Caco-2 (cell line): ENCODE measurements at regions not wholly inside any gene's neighbourhood (a gene's known extent, or its start where the extent isn't known, plus 50 kb on each side); places are given as distances from the start of the nearest gene placed in this dataset.

Source experiments
- BruUV-seq: library from RNA; stranded (reverse); fragments of 400-500 nt; replicated peaks from 2 replicates; lab custom pipeline; 2021; lab: Mats Ljungman, UMichigan
- CTCF ChIA-PET: fragments of 300-600 bp; sonication (Branson Sonifier 250); formaldehyde crosslinking; loops from one replicate; lab custom pipeline; 2022; ENCODE audit warnings: antibody characterized with exemption; lab: Charles Lee
- POLR2A ChIA-PET: fragments of 300-600 bp; sonication (Branson Sonifier 250); formaldehyde crosslinking; loops from one replicate; lab custom pipeline; 2022; ENCODE audit warnings: antibody characterized with exemption; lab: Charles Lee
- DNase-seq, 2 experiments: peaks; one replicate each; pipeline versions ENCODE4 v3.0.0 to v3.0.0-alpha.2; 2020 to 2022
- H3K27me3 ChIP-seq: replicated peaks from 2 replicates; pipeline ENCODE4 v1.6.0; 2011; ENCODE audit warnings: low read length; ENCODE audit not compliant: control insufficient read depth, insufficient read depth
- H3K36me3 ChIP-seq: 2 replicates; pipeline ENCODE4 v1.5.1; 2011; ENCODE audit warnings: low read length; ENCODE audit not compliant: control insufficient read depth, insufficient read depth
- H3K4me1 ChIP-seq: fragments of 250-450 bp; sonication (Bioruptor Pico); 2 replicates; pipeline ENCODE4 v1.5.1; 2020; ENCODE audit warnings: mild to moderate bottlenecking
- H3K4me3 ChIP-seq: 2 replicates; pipeline ENCODE4 v1.5.1; 2011; ENCODE audit warnings: low read depth, mild to moderate bottlenecking, control low read depth, low read length
- H3K9me3 ChIP-seq: fragments of 250-450 bp; sonication (Bioruptor Pico); 2 replicates; pipeline ENCODE4 v1.5.1; 2020; ENCODE audit warnings: mild to moderate bottlenecking, moderate library complexity
- H3K27ac Mint-ChIP-seq: one replicate; pipeline ENCODE4 v1.8.0; 2022; ENCODE audit warnings: mixed read lengths; ENCODE audit not compliant: unreplicated experiment
- H3K27me3 Mint-ChIP-seq: one replicate; pipeline ENCODE4 v1.8.0; 2022; ENCODE audit warnings: mixed read lengths; ENCODE audit not compliant: insufficient read depth, unreplicated experiment
- H3K36me3 Mint-ChIP-seq: one replicate; pipeline ENCODE4 v1.8.0; 2022; ENCODE audit warnings: mild to moderate bottlenecking, mixed read lengths; ENCODE audit not compliant: insufficient read depth, unreplicated experiment
- H3K4me1 Mint-ChIP-seq: one replicate; pipeline ENCODE4 v1.8.0; 2022; ENCODE audit warnings: low read depth, mixed read lengths; ENCODE audit not compliant: unreplicated experiment
- H3K4me3 Mint-ChIP-seq: one replicate; pipeline ENCODE4 v1.8.0; 2022; ENCODE audit warnings: mild to moderate bottlenecking, moderate library complexity, mixed read lengths; ENCODE audit not compliant: unreplicated experiment
- H3K9me3 Mint-ChIP-seq: one replicate; pipeline ENCODE4 v1.8.0; 2022; ENCODE audit warnings: mixed read lengths; ENCODE audit not compliant: unreplicated experiment
- intact Hi-C: fragments of 100-400 bp; cut with micrococcal nuclease; formaldehyde crosslinking; loops from one replicate; pipeline ENCODE4 v1.10.0; 2022; ENCODE audit not compliant: unreplicated experiment
- TF ChIP-seq, protein P1 (sequence below), 2 experiments: fragments of 200-600 bp in 1 of 2; IDR thresholded peaks; 1 replicate in 1 of 2; 2 replicates in 1 of 2; pipeline versions ENCODE4 v1.5.1 to v1.8.0; 2011 to 2022; ENCODE audit warnings: antibody characterized with exemption in 1 of 2, control low read depth in 1 of 2, inconsistent platforms in 1 of 2, low read depth in 1 of 2, low read length in 1 of 2, mild to moderate bottlenecking in 1 of 2, moderate library complexity in 1 of 2; ENCODE audit not compliant: insufficient read depth in 1 of 2, severe bottlenecking in 1 of 2, unreplicated experiment in 1 of 2

DNA sequence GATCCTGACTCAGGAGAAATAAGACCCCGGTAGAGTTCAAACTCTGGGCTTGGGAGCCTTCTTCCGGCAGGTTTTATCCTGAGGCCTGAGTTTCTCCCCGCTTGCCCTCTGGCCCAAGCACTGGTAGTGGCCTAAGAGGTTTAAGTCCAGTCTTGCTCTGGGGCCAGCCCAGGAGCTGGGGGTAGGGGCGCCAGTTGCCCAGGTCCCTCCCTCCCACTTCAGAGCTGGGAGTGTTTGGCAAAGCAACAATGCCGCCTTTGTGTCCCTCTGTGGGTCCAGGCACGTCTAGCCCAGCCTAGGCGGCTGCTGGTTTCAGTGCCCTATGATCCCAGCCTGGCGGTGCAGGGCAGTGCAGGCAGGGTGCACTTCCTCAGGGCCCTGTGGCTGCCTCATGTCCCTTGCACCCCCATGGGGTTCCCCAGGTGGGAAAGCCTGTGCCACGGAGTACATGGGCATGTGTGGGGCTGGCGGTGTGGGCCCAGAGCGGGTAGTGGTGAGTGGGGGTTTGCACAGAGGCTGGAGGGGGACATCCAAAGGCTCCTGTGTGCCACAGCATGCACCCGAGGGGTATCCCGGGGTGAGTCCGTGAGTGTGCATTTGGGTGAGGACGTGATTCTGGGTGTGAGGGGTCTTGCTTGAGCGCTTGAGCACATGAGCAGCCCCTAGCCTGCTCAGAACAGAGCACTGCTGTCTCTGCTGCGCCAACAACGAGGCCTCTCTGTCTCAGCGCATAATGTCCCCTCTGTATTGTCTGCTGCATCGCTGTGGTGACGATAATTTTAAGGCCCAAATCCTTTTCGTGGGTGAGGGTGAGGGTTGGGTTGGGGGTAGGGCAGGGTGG is 61.7 kb upstream of the PSD2 start:
- ChIA-PET POLR2A (no interaction called here), CTCF (no interaction called here)
- Histone ChIP-seq H3K4me3 (no peak overlapping the region), H3K27me3 (no peaks in the 10 kb centered on the region), H3K9me3 (no peaks in the 10 kb centered on the region), H3K4me1 (peaks cover 3% of the 10 kb centered on the region; the same call in 1 of the 2 replicates), H3K36me3 (no peaks in the 10 kb centered on the region)
- BruUV-seq: no TSS peak
- Mint-ChIP-seq H3K4me3 (no peak overlapping the region), H3K27me3 (no peaks in the 10 kb centered on the region), H3K36me3 (no peaks in the 10 kb centered on the region), H3K9me3 (no peaks in the 10 kb centered on the region), H3K27ac (peak overlapping the region; percentile 31), H3K4me1 (no peaks in the 10 kb centered on the region)
- peak in 1 of 2 experiments; percentile 71 for DNase-seq
- TF ChIP-seq, protein P1, sequence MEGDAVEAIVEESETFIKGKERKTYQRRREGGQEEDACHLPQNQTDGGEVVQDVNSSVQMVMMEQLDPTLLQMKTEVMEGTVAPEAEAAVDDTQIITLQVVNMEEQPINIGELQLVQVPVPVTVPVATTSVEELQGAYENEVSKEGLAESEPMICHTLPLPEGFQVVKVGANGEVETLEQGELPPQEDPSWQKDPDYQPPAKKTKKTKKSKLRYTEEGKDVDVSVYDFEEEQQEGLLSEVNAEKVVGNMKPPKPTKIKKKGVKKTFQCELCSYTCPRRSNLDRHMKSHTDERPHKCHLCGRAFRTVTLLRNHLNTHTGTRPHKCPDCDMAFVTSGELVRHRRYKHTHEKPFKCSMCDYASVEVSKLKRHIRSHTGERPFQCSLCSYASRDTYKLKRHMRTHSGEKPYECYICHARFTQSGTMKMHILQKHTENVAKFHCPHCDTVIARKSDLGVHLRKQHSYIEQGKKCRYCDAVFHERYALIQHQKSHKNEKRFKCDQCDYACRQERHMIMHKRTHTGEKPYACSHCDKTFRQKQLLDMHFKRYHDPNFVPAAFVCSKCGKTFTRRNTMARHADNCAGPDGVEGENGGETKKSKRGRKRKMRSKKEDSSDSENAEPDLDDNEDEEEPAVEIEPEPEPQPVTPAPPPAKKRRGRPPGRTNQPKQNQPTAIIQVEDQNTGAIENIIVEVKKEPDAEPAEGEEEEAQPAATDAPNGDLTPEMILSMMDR (IDR thresholded peaks at IDR 0.05; ENCODE audit: insufficient read depth in 1 of 2, low read depth in 1 of 2, low read length in 1 of 2, severe bottlenecking in 1 of 2, unreplicated experiment in 1 of 2): no peak
- intact Hi-C loops: no loop called here

DNA sequence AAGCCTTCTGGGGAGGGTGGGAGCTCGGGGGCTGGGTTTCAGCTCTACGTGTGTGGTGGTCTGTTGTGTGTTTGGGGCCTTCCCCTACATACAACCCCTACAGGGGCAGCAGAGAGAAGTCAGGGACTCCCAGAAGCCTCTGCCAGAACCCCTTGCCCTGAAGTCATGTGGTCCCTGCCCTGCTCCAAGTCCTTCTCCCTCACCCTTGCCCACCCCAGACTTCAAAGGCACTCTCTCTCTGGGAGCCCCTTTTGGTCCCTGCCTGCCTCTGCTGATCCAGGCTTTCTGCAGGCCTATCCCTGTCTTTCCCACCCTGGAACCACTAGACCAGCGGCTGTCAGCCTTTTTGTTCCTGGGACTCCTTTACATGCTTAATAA is 61.1 kb upstream of the PSD2 start:
- H3K4me1 Mint-ChIP-seq: no peaks in the 10 kb centered on the region
- TF ChIP-seq, protein P1 (IDR thresholded peaks at IDR 0.05; ENCODE audit: insufficient read depth in 1 of 2, low read depth in 1 of 2, low read length in 1 of 2, severe bottlenecking in 1 of 2, unreplicated experiment in 1 of 2): no peak
- intact Hi-C loops: no loop called here
- H3K9me3 ChIP-seq: no peaks in the 10 kb centered on the region
- no peaks in the 10 kb centered on the region for H3K27me3 ChIP-seq
- H3K4me3 ChIP-seq: no peak overlapping the region
- H3K36me3 ChIP-seq: no peaks in the 10 kb centered on the region
- ChIA-PET CTCF (no interaction called here), POLR2A (no interaction called here)
- no peaks in the 10 kb centered on the region for H3K36me3 Mint-ChIP-seq
- peak overlapping the region; percentile 31 for H3K27ac Mint-ChIP-seq
- H3K4me1 ChIP-seq: peaks cover 3% of the 10 kb centered on the region; the same call in 1 of the 2 replicates
- no TSS peak for BruUV-seq
- H3K4me3 Mint-ChIP-seq: no peak overlapping the region
- H3K27me3 Mint-ChIP-seq: no peaks in the 10 kb centered on the region
- no peaks in the 10 kb centered on the region for H3K9me3 Mint-ChIP-seq
- no peak for DNase-seq

GRCh38 chr5:139738193-139739149 is 57.1 kb upstream of the PSD2 start:
- Mint-ChIP-seq H3K4me1 (peaks cover 14% of the 10 kb centered on the region), H3K9me3 (no peaks in the 10 kb centered on the region), H3K4me3 (no peak overlapping the region), H3K27ac (no peak overlapping the region), H3K27me3 (no peaks in the 10 kb centered on the region), H3K36me3 (peaks cover 7% of the 10 kb centered on the region)
- intact Hi-C loops: no loop called here
- Histone ChIP-seq H3K4me3 (no peak overlapping the region), H3K9me3 (no peaks in the 10 kb centered on the region), H3K4me1 (peaks cover 8% of the 10 kb centered on the region), H3K36me3 (no peaks in the 10 kb centered on the region), H3K27me3 (no peaks in the 10 kb centered on the region)
- no peak for DNase-seq
- no TSS peak for BruUV-seq
- TF ChIP-seq, protein P1 (IDR thresholded peaks at IDR 0.05; ENCODE audit: insufficient read depth in 1 of 2, low read depth in 1 of 2, low read length in 1 of 2, severe bottlenecking in 1 of 2, unreplicated experiment in 1 of 2): no peak
- ChIA-PET CTCF (no interaction called here), POLR2A (interaction anchor here (0.6 kb wide), 1 partner anchor 12 kb away, joined by 7 read pairs; no protein-coding TSS in a partner anchor)
